Keratinocyte (primary cell): ENCODE measurements at regions not wholly inside any gene's neighbourhood (a gene's known extent, or its start where the extent isn't known, plus 50 kb on each side); places are given as distances from the start of the nearest gene placed in this dataset.

ENCODE experiments used
- EZH2 ChIP-seq: IDR thresholded peaks from one replicate; pipeline ENCODE4 v1.6.1; 2012; ENCODE audit warnings: inconsistent platforms, mild to moderate bottlenecking, low read length, moderate library complexity
- TF ChIP-seq, protein P1 (sequence below), 3 experiments: IDR thresholded peaks in 1 of 3; conservative IDR thresholded peaks in 1 of 3; optimal IDR thresholded peaks in 1 of 3; 2 replicates in 2 of 3; 3 replicates in 1 of 3; pipeline versions ENCODE3 to v1.5.1; 2011; ENCODE audit warnings: low read length in 3 of 3, mild to moderate bottlenecking in 3 of 3, moderate library complexity in 2 of 3, control low read depth in 1 of 3, inconsistent platforms in 1 of 3; ENCODE audit not compliant: insufficient read depth in 2 of 3; ENCODE audit errors: extremely low read depth in 1 of 3

DNA sequence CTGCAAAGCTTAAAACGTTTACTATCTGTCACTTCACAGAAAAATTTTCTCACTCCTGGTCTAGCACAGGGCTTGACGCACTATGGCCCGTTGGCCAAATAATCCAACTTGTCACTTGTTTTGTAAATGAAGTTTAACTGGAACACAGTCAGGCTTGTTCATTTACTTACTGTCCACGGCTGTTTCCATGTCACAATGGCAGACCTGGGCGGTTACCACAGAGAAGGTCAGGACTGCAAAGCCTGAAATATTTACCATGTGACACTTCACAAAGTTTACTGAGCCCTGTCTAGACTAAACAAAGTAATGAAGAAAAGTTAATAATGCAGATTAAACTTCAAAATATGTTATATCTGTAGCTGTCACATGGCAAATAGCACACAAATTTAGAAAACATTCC is 273.0 kb upstream of the GYPC start:
- TF ChIP-seq, protein P1, sequence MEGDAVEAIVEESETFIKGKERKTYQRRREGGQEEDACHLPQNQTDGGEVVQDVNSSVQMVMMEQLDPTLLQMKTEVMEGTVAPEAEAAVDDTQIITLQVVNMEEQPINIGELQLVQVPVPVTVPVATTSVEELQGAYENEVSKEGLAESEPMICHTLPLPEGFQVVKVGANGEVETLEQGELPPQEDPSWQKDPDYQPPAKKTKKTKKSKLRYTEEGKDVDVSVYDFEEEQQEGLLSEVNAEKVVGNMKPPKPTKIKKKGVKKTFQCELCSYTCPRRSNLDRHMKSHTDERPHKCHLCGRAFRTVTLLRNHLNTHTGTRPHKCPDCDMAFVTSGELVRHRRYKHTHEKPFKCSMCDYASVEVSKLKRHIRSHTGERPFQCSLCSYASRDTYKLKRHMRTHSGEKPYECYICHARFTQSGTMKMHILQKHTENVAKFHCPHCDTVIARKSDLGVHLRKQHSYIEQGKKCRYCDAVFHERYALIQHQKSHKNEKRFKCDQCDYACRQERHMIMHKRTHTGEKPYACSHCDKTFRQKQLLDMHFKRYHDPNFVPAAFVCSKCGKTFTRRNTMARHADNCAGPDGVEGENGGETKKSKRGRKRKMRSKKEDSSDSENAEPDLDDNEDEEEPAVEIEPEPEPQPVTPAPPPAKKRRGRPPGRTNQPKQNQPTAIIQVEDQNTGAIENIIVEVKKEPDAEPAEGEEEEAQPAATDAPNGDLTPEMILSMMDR (optimal IDR thresholded peaks at IDR 0.05 in 1 of 3, IDR thresholded peaks at IDR 0.05 in 1 of 3, conservative IDR thresholded peaks at IDR 0.05 in 1 of 3; ENCODE audit: extremely low read depth in 1 of 3, insufficient read depth in 2 of 3, low read length in 3 of 3): no peak
- no peak for TF ChIP-seq EZH2
